Activated CD4-positive, alpha-beta T cell treated with anti-CD3 and anti-CD28 coated beads for 36 hours (primary cell): ENCODE measurements at regions not wholly inside any gene's neighbourhood (a gene's known extent, or its start where the extent isn't known, plus 50 kb on each side); places are given as distances from the start of the nearest gene placed in this dataset.
A peak's percentile ranks its signal among the peaks of the same experiment; 100 is the strongest.

ENCODE experiments used
- ATAC-seq: fragments of 200-7000 bp; cut with Tn5 transposase; one replicate; pipeline ENCODE4 v1.10.0; 2021; ENCODE audit warnings: mild to moderate bottlenecking, moderate library complexity
- CTCF ChIA-PET: fragments of 350-600 bp; sonication (Branson Sonifier 250); formaldehyde crosslinking; loops from one replicate; lab custom pipeline; 2021; ENCODE audit warnings: antibody characterized with exemption; lab: Charles Lee
- POLR2A ChIA-PET: fragments of 350-600 bp; sonication (Branson Sonifier 250); formaldehyde crosslinking; loops from one replicate; lab custom pipeline; 2021; ENCODE audit warnings: antibody characterized with exemption, inconsistent platforms; lab: Charles Lee
- DNase-seq: peaks from one replicate; pipeline ENCODE4 v3.0.0-alpha.2; 2020
- H3K27ac Mint-ChIP-seq: one replicate; pipeline ENCODE4 v1.8.0; 2021; ENCODE audit warnings: mixed read lengths
- H3K27me3 Mint-ChIP-seq: one replicate; pipeline ENCODE4 v1.8.0; 2021; ENCODE audit warnings: mixed read lengths
- H3K36me3 Mint-ChIP-seq: one replicate; pipeline ENCODE4 v1.8.0; 2021; ENCODE audit warnings: low read depth, mixed read lengths
- H3K4me1 Mint-ChIP-seq: one replicate; pipeline ENCODE4 v1.8.0; 2021; ENCODE audit warnings: mixed read lengths
- H3K4me3 Mint-ChIP-seq: one replicate; pipeline ENCODE4 v1.8.0; 2021; ENCODE audit warnings: mild to moderate bottlenecking, moderate library complexity, mixed read lengths
- H3K9me3 Mint-ChIP-seq: one replicate; pipeline ENCODE4 v1.8.0; 2021; ENCODE audit warnings: low read depth, mixed read lengths
- intact Hi-C, 2 experiments: fragments of 100-400 bp; cut with DNase I in 1 of 2; cut with micrococcal nuclease in 1 of 2; formaldehyde crosslinking; loops; one replicate each; pipeline versions ENCODE4 v1.14.2 to v1.15.1; 2022 to 2024; cut with DNase I, micrococcal nuclease

DNA sequence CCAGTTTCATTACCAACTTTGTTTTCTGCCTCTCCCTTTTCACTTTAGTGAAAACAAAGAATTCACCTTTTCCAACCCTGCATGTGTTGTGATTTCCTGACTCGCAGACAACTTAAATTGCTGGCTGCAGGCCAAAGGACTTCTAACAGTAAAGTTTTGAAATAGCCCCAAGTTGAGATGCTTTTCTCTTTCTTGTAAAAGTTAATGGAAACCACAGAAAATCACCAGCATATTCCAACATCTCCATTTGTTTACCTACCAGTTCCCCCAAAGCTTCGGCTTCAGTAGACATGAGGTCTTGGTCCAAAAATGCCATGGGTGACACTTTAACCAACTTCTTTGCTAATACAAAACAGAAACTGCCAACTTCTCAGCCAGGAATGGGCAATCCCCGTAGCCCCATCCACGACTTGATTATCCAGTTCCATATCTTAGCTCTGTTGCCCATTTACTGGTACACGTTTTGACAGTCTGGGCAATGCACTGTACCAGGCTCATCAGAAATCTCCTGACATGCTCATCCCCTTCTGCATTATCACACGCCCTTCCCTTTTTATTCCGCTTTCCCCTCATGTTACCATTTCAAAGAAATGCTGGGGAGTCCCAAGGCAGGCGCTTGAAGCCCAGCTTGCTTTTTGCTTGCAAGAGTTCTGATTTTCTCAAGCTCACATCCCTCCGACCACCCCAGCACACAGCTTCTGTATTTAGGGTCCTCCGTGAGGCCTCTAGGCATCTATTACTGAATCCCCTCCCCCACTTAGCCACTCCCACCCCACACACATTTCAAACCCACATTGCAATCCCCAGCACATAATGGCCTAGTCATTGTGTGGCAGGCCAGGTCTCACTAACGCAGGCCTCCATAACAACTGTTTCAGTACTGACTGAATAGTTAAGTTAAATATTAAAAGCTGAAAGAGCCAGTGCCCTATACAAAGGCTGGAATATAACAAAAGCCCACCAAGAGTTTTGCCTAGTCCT is 137.9 kb upstream of the S100G start:
- intact Hi-C loops, result no loop called here
- H3K4me1 Mint-ChIP-seq, result no peaks in the 10 kb centered on the region
- H3K27me3 Mint-ChIP-seq, result no peaks in the 10 kb centered on the region
- H3K27ac Mint-ChIP-seq, result no peak overlapping the region
- no peak for ATAC-seq
- POLR2A ChIA-PET, result no interaction called here
- H3K36me3 Mint-ChIP-seq, result no peaks in the 10 kb centered on the region
- CTCF ChIA-PET, result interaction anchor here (1.0 kb wide), 1 partner anchor 67 kb away, joined by 4 read pairs; no protein-coding TSS in a partner anchor
- no peak for DNase-seq
- no peak overlapping the region for H3K4me3 Mint-ChIP-seq
- H3K9me3 Mint-ChIP-seq, result no peaks in the 10 kb centered on the region

DNA sequence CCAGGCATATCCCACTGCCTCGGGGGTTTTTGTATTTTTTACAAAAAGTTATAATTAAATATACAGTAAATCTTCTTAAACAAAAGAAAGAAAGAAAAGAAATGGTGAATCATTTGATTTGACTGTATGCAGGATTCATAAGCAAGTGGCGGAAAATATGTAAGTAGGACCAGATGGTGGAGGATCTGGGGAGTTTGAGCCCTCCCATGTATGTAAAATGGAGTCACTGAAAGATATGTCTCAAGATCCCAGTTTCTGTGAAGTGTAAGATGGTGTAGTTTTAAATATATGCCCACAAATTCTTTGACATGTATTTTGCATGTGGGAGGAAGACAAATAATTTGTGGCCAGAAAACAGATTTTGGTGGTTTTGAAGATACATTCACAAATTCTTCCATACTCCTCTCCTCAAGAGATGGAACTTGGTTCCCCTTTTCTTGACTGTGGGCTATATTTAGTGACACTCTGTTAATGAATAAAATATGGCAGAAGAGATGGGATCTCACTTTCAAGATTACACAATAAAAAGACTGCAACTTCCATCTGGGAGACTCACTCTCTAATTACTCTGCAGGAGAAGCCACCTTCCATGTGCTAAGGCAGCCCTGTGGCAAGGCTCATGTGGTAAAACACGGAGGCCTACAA is 133.6 kb upstream of the S100G start:
- Mint-ChIP-seq H3K4me3 (no peak overlapping the region), H3K9me3 (peaks cover 3% of the 10 kb centered on the region), H3K36me3 (no peaks in the 10 kb centered on the region), H3K27me3 (no peaks in the 10 kb centered on the region), H3K4me1 (no peaks in the 10 kb centered on the region), H3K27ac (no peak overlapping the region)
- no peak for DNase-seq
- ATAC-seq, result no peak
- intact Hi-C loops, result no loop called here
- POLR2A ChIA-PET, result no interaction called here
- CTCF ChIA-PET, result no interaction called here

DNA sequence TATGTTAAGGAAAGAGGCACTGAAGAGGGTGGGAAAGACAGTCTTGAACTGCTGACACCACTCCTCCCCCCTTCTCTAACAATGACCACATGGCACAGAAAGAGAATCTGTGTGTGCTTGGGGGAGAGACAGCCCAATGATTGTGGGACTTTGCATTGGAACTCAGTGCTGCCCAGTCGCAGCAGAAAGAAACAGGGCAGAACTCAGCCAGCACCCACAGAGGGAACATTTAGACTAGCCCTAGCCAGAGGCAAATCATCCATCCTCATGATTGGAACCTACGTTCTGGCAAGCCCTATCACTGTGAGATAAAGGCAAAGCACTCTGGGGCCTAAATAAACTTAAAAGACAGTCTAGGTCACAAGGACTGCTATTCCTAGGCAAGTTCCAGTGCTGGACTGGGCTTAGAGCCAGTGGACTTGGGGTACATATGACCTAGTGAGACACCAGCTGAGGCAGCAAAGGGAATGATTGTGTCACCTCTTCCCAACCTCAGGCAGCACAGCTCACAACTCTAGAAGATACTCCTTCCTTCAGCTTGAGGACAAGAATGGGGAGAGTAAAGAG is 132.8 kb upstream of the S100G start:
- Mint-ChIP-seq H3K36me3 (no peaks in the 10 kb centered on the region), H3K4me3 (no peak overlapping the region), H3K9me3 (peaks cover 3% of the 10 kb centered on the region), H3K4me1 (no peaks in the 10 kb centered on the region), H3K27ac (no peak overlapping the region), H3K27me3 (no peaks in the 10 kb centered on the region)
- intact Hi-C loops, result no loop called here
- ChIA-PET CTCF (no interaction called here), POLR2A (no interaction called here)
- ATAC-seq (no peak), DNase-seq (no peak)

DNA sequence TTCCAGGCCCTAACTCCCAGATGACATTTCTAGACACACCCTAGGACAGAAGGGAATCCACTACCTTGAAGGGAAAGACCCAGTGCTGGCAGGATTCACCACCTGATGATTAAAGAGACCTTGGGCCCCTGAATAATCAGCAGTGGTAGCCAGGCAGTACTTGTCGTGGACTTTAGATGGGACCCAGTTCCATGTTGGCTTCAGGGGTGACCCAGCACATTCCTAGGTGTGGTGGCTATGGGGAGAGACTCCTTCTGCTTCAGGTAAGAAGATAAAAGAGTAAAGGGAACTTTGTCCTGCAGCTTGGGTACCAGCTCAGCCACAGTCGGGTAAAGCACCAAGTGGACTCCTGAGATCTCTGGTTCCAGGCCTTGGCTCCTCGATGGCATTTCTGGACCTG is 131.8 kb upstream of the S100G start:
- intact Hi-C loops, result no loop called here
- Mint-ChIP-seq H3K27ac (no peak overlapping the region), H3K4me1 (no peaks in the 10 kb centered on the region), H3K36me3 (no peaks in the 10 kb centered on the region), H3K4me3 (no peak overlapping the region), H3K9me3 (peaks cover 3% of the 10 kb centered on the region), H3K27me3 (no peaks in the 10 kb centered on the region)
- ChIA-PET POLR2A (no interaction called here), CTCF (no interaction called here)
- ATAC-seq (no peak), DNase-seq (no peak)

DNA sequence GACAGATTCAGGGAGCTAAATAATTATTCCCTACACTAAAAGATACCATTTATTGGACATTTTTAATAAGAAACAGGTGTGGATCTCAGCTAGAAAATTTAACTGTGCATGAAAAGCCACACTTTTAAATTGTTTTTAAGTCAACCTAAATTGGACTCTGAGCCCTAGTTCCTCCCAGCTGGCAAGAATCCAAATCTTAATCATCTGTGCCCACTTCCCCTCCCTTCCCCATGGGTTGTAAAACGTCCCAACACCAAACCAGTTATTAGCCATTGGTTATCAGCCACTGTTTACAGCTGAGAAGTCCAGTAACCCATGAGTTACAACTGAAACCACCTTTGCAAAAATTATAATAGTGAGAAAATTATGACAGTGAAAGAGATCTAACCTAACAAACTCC is 125.6 kb upstream of the S100G start:
- no peaks in the 10 kb centered on the region for H3K36me3 Mint-ChIP-seq
- ChIA-PET CTCF (no interaction called here), POLR2A (no interaction called here)
- peaks cover 23% of the 10 kb centered on the region for H3K4me1 Mint-ChIP-seq
- no peak for DNase-seq
- H3K9me3 Mint-ChIP-seq, result peaks cover 11% of the 10 kb centered on the region
- intact Hi-C loops, result loop anchor here in 1 of 2 experiments (10.0 kb wide), 1 partner anchor 80 kb away; no protein-coding TSS in a partner anchor
- H3K4me3 Mint-ChIP-seq, result no peak overlapping the region
- H3K27me3 Mint-ChIP-seq, result no peaks in the 10 kb centered on the region
- ATAC-seq, result no peak
- no peak overlapping the region for H3K27ac Mint-ChIP-seq

DNA sequence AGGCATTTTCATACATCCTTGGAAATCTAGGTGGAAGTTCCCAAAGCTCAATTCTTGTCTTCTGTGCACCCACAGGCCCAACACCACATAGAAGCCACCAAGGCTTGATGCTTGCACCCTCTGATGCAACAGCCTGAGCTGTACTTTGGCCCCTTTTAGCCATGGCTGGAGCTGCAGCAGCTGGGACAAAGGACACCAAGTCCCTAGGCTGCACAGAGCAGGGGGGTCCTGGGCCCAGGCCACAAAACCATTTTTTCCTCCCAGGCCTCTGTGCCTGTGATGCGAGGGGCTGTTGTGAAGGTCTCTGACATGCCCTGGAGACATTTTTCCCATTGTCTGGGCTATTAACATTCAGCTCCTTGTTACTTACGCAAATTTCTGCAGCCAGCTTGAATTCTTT is 124.0 kb upstream of the S100G start:
- Mint-ChIP-seq H3K27ac (no peak overlapping the region), H3K4me1 (peaks cover 29% of the 10 kb centered on the region), H3K27me3 (no peaks in the 10 kb centered on the region), H3K9me3 (peaks cover 11% of the 10 kb centered on the region), H3K36me3 (no peaks in the 10 kb centered on the region), H3K4me3 (no peak overlapping the region)
- CTCF ChIA-PET, result no interaction called here
- intact Hi-C loops, result loop anchor here in 1 of 2 experiments (10.0 kb wide), 1 partner anchor 79 kb away; no protein-coding TSS in a partner anchor
- ATAC-seq (no peak), DNase-seq (no peak)
- POLR2A ChIA-PET, result no interaction called here

DNA sequence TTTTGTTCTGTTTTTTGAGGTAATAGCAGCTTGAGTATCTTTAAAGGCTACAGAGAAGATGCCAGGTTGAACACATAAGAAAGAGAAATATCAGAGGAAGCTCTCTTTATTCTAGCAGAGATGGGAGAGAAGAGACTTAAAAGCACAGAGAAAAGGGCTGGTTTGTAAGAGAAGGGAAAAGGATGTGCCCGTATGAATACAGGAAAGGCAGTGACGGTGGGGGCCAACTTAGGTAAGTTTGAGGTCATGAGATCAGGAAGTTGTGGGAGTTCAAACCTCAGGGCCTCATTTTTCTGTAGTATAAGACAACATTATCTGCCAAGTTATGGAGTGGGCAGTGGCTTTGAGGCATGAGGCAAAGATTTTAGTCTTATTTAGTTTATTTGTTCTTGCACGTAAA is 121.3 kb upstream of the S100G start:
- Mint-ChIP-seq H3K9me3 (peaks cover 11% of the 10 kb centered on the region), H3K4me1 (peaks cover 29% of the 10 kb centered on the region), H3K27ac (peak overlapping the region; percentile 87), H3K36me3 (no peaks in the 10 kb centered on the region), H3K4me3 (peak overlapping the region; percentile 16), H3K27me3 (no peaks in the 10 kb centered on the region)
- peak; percentile 88 for ATAC-seq
- DNase-seq, result peak; percentile 62
- intact Hi-C loops, result loop anchor here (2.0 to 10.0 kb wide), 2 partner anchors 44 to 76 kb away; no protein-coding TSS in a partner anchor
- ChIA-PET CTCF (interaction anchor here (0.6 to 0.7 kb wide), 3 partner anchors 9 to 311 kb away, joined by 3 to 4 read pairs (median 3); no protein-coding TSS in a partner anchor), POLR2A (no interaction called here)
